Astrocyte (in vitro differentiated cells and primary cell): ENCODE measurements at regions not wholly inside any gene's neighbourhood (a gene's known extent, or its start where the extent isn't known, plus 50 kb on each side); places are given as distances from the start of the nearest gene placed in this dataset.

ENCODE experiments used
- EZH2 ChIP-seq: IDR thresholded peaks from 2 replicates; pipeline ENCODE4 v1.6.1; 2012; ENCODE audit warnings: mild to moderate bottlenecking, low read length, inconsistent platforms; ENCODE audit not compliant: insufficient read depth
- TF ChIP-seq, protein P1 (sequence below): IDR thresholded peaks from 2 replicates; pipeline ENCODE4 v1.5.1; 2011; ENCODE audit warnings: low read depth, mild to moderate bottlenecking, inconsistent platforms, low read length, moderate library complexity; ENCODE audit not compliant: insufficient read depth

DNA sequence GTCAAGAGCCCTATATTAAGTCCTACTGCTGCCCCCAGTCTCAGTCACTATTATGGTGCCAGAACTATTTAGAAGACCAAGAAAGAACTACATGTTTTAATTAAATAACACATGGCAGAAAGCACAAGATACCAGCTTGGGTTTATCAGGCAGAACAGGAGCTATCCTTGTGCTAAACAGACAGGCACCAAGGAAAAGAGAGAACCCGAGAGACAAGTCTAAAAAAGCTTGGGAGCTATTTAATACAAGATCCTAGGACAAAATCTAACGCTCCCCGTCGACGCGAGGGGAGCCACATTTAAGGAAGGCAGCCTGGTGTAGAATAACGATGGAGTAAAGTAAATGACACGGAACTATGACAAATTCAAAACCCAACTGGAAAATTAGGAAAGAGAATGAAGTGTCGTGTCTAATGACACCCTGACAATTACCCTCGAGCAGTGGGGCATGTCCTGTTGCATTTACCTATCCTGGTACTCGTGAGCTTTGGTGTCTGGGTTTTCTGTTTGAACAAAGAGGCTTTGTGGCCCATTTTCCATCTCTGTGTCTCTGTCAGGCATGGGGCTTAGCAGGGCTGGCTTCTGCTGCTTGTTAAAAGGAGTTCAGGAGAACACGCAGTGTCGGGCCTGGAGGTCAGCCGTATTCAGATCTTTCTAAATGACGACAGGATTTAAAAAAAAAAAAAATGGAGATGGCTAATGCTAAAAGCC, 140.6 kb downstream of the ETNK1 start:
- TF ChIP-seq, protein P1, sequence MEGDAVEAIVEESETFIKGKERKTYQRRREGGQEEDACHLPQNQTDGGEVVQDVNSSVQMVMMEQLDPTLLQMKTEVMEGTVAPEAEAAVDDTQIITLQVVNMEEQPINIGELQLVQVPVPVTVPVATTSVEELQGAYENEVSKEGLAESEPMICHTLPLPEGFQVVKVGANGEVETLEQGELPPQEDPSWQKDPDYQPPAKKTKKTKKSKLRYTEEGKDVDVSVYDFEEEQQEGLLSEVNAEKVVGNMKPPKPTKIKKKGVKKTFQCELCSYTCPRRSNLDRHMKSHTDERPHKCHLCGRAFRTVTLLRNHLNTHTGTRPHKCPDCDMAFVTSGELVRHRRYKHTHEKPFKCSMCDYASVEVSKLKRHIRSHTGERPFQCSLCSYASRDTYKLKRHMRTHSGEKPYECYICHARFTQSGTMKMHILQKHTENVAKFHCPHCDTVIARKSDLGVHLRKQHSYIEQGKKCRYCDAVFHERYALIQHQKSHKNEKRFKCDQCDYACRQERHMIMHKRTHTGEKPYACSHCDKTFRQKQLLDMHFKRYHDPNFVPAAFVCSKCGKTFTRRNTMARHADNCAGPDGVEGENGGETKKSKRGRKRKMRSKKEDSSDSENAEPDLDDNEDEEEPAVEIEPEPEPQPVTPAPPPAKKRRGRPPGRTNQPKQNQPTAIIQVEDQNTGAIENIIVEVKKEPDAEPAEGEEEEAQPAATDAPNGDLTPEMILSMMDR: no peak
- no peak for TF ChIP-seq EZH2
